ENCODE measurements at regions not wholly inside any gene's neighbourhood (a gene's known extent, or its start where the extent isn't known, plus 50 kb on each side); places are given as distances from the start of the nearest gene placed in this dataset.

DNA sequence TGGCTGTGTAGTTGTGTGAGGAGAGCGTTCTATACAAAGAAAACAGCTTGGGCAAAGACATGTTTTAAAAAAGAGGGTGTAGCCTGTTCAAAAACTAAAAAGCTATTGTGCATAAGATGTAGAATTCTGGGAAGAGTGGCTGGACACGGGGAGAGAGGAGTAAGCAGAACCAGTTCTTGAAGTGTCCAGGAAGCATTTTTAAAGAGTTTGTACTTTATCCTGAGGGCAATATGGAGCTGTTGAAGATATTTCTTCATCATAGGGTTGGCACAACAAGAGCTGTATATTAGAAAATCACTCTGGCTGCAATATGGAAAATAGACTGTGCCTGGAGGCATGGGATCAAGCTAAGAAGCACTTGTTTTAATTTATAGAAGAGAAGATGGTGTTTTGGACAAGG lies 458.9 kb upstream of the LMO3 start:
- TF ChIP-seq POLR2A (IDR thresholded peaks at IDR 0.05; ENCODE audit: low read depth, low read length) (no peak), TAF1 (IDR thresholded peaks at IDR 0.05; ENCODE audit: borderline replicate concordance, low read depth, low read length) (no peak)

Measured in GM12892 (cell line).